ENCODE measurements at regions not wholly inside any gene's neighbourhood (a gene's known extent, or its start where the extent isn't known, plus 50 kb on each side); places are given as distances from the start of the nearest gene placed in this dataset.

GRCh38 chr1:29557701-29558600 lies 321.6 kb downstream of the PTPRU start:
- DNase-seq (ENCODE audit: low spot score): no peak
- Histone ChIP-seq H3K27ac (ENCODE audit: low read depth in 1 of 2, low read length in 2 of 2) (no peak overlapping the region), H3K27me3 (ENCODE audit: control insufficient read depth in 4 of 4, insufficient read depth in 4 of 4, low read length in 3 of 4) (no peaks in the 10 kb centered on the region), H3K9me3 (ENCODE audit: control insufficient read depth in 4 of 4, low read length in 3 of 4) (peaks cover 0 to 2% (median 0%) of the 10 kb centered on the region in 4 donors), H3K4me3 (ENCODE audit: low read depth in 1 of 3, low read length in 3 of 3) (no peak overlapping the region), H3K36me3 (ENCODE audit: control insufficient read depth in 4 of 4, insufficient read depth in 3 of 4, low read depth in 1 of 4, low read length in 3 of 4) (no peaks in the 10 kb centered on the region), H3K4me1 (ENCODE audit: control insufficient read depth in 4 of 4, insufficient read depth in 4 of 4, low read length in 3 of 4) (no peaks in the 10 kb centered on the region), H3K9ac (ENCODE audit: low read depth in 1 of 2, low read length in 2 of 2) (no peak overlapping the region)
- no peak for TF ChIP-seq CTCF (IDR thresholded peaks at IDR 0.05; ENCODE audit: low read depth, low read length, missing input control)
- no peak for TF ChIP-seq RXRA (IDR thresholded peaks at IDR 0.05)
- no peak for TF ChIP-seq HNF4A (conservative IDR thresholded peaks at IDR 0.05)
- TF ChIP-seq, protein P1, sequence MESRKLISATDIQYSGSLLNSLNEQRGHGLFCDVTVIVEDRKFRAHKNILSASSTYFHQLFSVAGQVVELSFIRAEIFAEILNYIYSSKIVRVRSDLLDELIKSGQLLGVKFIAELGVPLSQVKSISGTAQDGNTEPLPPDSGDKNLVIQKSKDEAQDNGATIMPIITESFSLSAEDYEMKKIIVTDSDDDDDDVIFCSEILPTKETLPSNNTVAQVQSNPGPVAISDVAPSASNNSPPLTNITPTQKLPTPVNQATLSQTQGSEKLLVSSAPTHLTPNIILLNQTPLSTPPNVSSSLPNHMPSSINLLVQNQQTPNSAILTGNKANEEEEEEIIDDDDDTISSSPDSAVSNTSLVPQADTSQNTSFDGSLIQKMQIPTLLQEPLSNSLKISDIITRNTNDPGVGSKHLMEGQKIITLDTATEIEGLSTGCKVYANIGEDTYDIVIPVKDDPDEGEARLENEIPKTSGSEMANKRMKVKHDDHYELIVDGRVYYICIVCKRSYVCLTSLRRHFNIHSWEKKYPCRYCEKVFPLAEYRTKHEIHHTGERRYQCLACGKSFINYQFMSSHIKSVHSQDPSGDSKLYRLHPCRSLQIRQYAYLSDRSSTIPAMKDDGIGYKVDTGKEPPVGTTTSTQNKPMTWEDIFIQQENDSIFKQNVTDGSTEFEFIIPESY (IDR thresholded peaks at IDR 0.05): no peak
- no peak for TF ChIP-seq YY1 (IDR thresholded peaks at IDR 0.05)
- no peak for TF ChIP-seq NR2F2 (IDR thresholded peaks at IDR 0.05)
- TF ChIP-seq JUND (IDR thresholded peaks at IDR 0.05): no peak
- TF ChIP-seq FOXA2 (IDR thresholded peaks at IDR 0.05): no peak
- TF ChIP-seq HNF4G (IDR thresholded peaks at IDR 0.05): no peak
- no peak for TF ChIP-seq GABPA (IDR thresholded peaks at IDR 0.05 in 1 of 2, conservative IDR thresholded peaks at IDR 0.05 in 1 of 2)
- no peak for TF ChIP-seq SP1 (IDR thresholded peaks at IDR 0.05)
- no peak for TF ChIP-seq TAF1 (conservative IDR thresholded peaks at IDR 0.05)
- no peak for TF ChIP-seq MAX (IDR thresholded peaks at IDR 0.05)
- TF ChIP-seq ATF3 (IDR thresholded peaks at IDR 0.05): no peak
- WGBS: 78% methylated on average over 16 of the region's 16 CpGs

DNA sequence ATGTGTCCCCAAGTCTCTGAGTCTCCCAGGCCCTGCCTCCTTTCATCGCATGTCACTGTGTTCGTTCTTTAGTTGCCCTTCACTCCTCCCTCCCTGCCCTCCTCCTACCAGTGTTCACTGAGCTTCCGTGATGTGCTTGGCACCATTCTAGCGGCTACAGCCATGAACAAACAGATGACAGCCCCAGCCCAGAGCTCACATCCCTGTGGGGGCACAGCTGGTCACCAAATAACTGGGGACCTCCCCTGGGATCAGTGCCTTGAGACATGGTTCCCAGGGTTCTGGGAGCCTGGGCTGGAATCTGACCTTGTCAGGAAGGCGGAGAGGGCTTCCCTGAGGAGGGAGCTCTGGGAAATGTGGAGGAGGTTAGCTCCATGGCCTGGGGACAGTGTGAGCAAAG lies 320.7 kb downstream of the PTPRU start:
- no peaks in the 10 kb centered on the region for H3K4me1 ChIP-seq (ENCODE audit: control insufficient read depth in 4 of 4, insufficient read depth in 4 of 4, low read length in 3 of 4)
- H3K27me3 ChIP-seq (ENCODE audit: control insufficient read depth in 4 of 4, insufficient read depth in 4 of 4, low read length in 3 of 4): no peaks in the 10 kb centered on the region
- no peak for DNase-seq (ENCODE audit: low spot score)
- H3K9ac ChIP-seq (ENCODE audit: low read depth in 1 of 2, low read length in 2 of 2): no peak overlapping the region
- no peak overlapping the region for H3K27ac ChIP-seq (ENCODE audit: low read depth in 1 of 2, low read length in 2 of 2)
- WGBS: 84% methylated on average over 5 of the region's 5 CpGs
- H3K9me3 ChIP-seq (ENCODE audit: control insufficient read depth in 4 of 4, low read length in 3 of 4): no peaks in the 10 kb centered on the region
- no peaks in the 10 kb centered on the region for H3K36me3 ChIP-seq (ENCODE audit: control insufficient read depth in 4 of 4, insufficient read depth in 3 of 4, low read depth in 1 of 4, low read length in 3 of 4)
- TF ChIP-seq RXRA (IDR thresholded peaks at IDR 0.05): no peak
- TF ChIP-seq GABPA (IDR thresholded peaks at IDR 0.05 in 1 of 2, conservative IDR thresholded peaks at IDR 0.05 in 1 of 2): no peak
- no peak for TF ChIP-seq RAD21 (IDR thresholded peaks at IDR 0.05)
- no peak for TF ChIP-seq YY1 (IDR thresholded peaks at IDR 0.05)
- no peak for TF ChIP-seq ATF3 (IDR thresholded peaks at IDR 0.05)
- TF ChIP-seq TAF1 (conservative IDR thresholded peaks at IDR 0.05): no peak
- no peak for TF ChIP-seq JUND (IDR thresholded peaks at IDR 0.05)
- no peak for TF ChIP-seq HNF4G (IDR thresholded peaks at IDR 0.05)
- no peak for TF ChIP-seq MAX (IDR thresholded peaks at IDR 0.05)
- no peak for TF ChIP-seq HNF4A (conservative IDR thresholded peaks at IDR 0.05)
- no peak overlapping the region for H3K4me3 ChIP-seq (ENCODE audit: low read depth in 1 of 3, low read length in 3 of 3)
